ENCODE measurements at regions not wholly inside any gene's neighbourhood (a gene's known extent, or its start where the extent isn't known, plus 50 kb on each side); places are given as distances from the start of the nearest gene placed in this dataset.
"Not testable (repeated sequence)": the region's sequence is repeated elsewhere in the genome, so short reads cannot be mapped to it uniquely, and the experiment has no call there.

DNA sequence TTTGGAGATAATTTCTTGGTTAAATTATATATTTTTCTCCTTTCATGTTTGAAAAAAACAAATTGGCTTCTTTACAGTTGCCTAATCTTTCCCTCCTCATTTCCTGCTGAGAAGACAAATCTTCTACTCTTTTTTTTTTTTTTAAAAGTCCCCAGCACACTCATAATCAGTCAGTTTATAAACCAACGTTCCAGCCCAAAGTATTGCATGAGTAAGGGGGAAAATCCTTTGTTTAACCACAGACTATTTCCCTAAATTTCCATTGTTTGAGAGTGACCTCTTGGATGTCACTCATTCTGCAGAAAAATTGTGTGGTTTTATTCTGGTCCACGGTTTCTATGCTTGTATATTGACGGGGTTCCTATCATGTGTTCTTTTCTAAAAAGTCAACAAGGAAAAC is 55.1 kb upstream of the TLR4 start:
- intact Hi-C loops (cut with DNase I): loop anchor here (5.0 kb wide), 1 partner anchor 53 kb away; the partner anchor contains the start of gene TLR4
- DNase-seq (ENCODE audit: missing footprints) (no peak), ATAC-seq (no peak)

GRCh38 chr9:117644932-117645636 is 59.1 kb upstream of the TLR4 start:
- peak; percentile 54 for ATAC-seq
- intact Hi-C loops (cut with DNase I): loop anchor here (2.0 to 5.0 kb wide), 2 partner anchors 57 to 138 kb away; partner anchors contain the start of gene TLR4
- DNase-seq (ENCODE audit: missing footprints): no peak

DNA sequence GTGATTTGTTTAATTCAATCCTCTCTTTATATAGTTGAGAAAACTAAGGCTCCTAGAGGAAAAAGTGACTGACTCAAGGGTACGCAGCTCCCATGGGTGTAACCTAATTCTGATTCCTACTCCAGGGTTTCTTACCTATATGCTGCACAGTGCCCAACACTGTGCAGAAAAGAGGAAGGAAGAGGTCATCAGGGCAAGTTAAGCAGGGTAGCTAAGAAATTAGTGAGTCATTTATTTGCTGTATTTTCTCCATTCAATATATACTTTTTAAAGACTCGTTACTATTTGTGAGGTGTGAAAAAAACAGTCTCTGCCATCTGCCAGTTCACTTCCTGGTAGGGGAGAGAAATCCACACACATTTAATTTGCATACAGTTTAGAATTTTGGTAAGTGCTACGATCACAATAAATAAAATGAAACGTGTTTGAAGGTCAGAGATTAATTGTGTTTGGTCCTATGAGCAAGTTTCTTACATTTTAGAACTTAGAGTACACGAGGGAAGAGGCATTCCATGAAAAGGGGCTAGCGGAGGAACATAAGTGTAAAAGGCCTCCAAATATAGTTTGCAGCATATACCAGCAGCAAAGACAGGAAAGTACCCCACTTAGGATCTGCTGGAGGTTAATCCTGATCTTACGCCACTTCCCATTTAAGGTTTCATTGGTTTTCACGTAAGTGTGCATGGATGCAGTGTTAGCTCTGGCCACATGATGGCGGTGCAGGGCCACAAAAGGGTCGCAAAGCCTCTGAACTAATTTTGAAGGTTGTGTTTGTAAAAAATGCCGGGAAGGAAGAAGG is 59.9 kb upstream of the TLR4 start:
- peak; percentile 81 for DNase-seq (ENCODE audit: missing footprints)
- ATAC-seq: peak; percentile 72
- intact Hi-C loops (cut with DNase I): loop anchor here (2.0 kb wide), 1 partner anchor 138 kb away; no protein-coding TSS in a partner anchor

DNA sequence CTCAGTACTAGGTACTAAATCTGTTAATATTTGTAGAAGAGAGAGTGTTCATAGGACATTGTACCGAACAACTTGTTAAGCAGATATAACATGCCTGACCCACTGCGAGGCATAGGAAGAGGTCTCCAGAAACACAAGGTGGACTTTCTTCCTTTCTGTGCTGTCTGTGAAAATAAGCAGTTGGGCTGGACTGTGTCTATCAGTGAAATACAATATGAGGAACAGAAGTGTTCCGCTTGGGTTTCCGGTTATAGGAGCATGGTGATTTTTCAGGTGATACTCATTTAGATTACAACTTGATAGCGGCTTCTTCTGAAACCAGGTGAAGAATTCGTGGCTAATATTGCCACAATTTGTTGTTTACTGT is 60.9 kb upstream of the TLR4 start:
- no peak for ATAC-seq
- intact Hi-C loops (cut with DNase I): no loop called here
- DNase-seq (ENCODE audit: missing footprints): no peak

- not testable (repeated sequence) for ATAC-seq; DNase-seq (ENCODE audit: missing footprints)
Measured at GRCh38 chr9:117642571-117643287, 61.5 kb upstream of the TLR4 start.

DNA sequence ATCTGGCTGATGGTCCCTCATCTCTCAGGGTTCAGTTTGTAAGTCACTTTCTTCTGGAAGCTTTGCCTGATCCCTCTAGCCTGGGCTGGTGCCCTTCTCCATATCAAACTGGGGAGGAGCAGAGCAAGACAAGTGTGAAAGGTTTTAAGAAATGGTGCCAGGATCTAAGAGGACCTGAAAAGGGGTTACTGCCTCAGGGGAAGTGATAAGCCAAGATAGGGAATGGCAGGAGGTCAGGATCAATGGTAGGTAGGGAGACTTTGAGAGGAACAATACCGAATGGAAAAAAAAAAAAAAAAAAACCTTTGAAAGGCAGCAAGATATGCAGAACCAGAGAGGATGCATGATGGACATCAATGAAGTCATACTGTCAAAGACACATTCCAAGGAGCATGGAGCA is 67.5 kb upstream of the TLR4 start:
- DNase-seq (ENCODE audit: missing footprints) (no peak), ATAC-seq (no peak)
- intact Hi-C loops (cut with DNase I): no loop called here

More at GRCh38 chr9:117642571-117643287, 61.5 kb upstream of the TLR4 start:
- intact Hi-C loops (cut with DNase I): not testable (repeated sequence)

- no peak for ATAC-seq
- DNase-seq (ENCODE audit: missing footprints): no peak
- intact Hi-C loops (cut with DNase I): no loop called here
Measured at GRCh38 chr9:117625154-117625553, 79.0 kb upstream of the TLR4 start.

DNA sequence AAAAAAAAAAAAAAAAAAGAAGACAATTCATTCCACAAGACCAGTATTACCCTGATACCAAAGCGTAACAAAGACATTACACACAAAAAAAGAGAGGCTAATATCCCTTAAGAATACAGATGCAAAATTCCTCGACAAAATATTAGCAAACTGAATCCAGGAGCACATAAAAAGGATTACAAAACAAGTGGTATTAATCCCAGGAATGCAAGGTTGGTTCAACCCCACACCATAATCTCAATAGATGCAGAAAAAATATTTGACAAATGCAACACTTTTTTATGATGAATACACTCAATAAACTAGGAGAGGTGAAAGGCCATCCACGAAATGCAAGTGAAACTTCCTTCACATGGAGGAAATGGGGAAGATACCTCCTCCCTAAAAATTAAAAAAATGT is 80.1 kb upstream of the TLR4 start:
- intact Hi-C loops (cut with DNase I): no loop called here
- ATAC-seq: no peak

GRCh38 chr9:117622347-117622746 is 81.9 kb upstream of the TLR4 start:
- no peak for ATAC-seq
- DNase-seq (ENCODE audit: missing footprints): no peak
- intact Hi-C loops (cut with DNase I): no loop called here

More for the DNA sequence above, 80.1 kb upstream of the TLR4 start:
- DNase-seq (ENCODE audit: missing footprints): no peak

DNA sequence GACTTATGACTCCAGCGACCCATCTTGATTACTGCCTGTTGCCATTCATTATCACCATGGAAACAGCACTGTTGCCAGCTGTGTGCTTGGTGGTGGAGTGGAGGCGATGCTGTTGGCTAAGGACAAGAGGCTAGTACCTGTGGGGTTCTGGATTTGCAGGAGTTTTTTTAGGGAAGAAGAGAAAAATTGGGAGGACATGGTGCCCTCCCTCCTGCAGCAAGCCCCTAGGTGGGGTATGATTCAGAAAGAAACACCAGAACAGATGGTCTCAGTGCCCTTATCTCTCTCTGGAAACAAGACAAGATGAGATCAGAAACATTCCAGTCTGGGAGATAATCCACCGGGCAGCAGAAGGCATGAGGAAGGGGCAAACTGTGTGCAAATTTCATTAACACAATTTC is 87.8 kb upstream of the TLR4 start:
- DNase-seq (ENCODE audit: missing footprints): no peak
- intact Hi-C loops (cut with DNase I): no loop called here
- no peak for ATAC-seq

- ATAC-seq (no peak), DNase-seq (ENCODE audit: missing footprints) (no peak)
- intact Hi-C loops (cut with DNase I): no loop called here
Measured at GRCh38 chr9:117612317-117612716, 91.9 kb upstream of the TLR4 start.

DNA sequence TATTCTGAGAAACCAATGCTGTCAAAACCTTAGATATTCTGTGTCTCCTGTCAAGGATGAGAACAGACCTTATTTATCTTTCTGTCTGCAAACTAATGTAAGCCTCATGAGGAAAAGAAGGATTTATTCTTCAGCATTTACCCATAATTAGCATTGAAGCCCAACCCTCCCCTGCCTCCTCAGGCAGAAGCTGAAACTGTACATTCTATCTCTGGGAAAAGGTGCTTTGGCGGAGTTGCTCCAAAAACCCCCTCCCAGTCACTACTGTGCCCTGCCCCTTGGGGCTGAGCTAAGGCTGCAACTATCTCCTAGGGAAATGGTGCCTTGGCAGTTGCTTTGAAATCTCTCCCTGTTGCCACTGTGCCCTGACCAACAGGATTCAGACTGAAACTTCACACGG is 106.2 kb upstream of the TLR4 start:
- ATAC-seq: no peak
- intact Hi-C loops (cut with DNase I): no loop called here

DNA sequence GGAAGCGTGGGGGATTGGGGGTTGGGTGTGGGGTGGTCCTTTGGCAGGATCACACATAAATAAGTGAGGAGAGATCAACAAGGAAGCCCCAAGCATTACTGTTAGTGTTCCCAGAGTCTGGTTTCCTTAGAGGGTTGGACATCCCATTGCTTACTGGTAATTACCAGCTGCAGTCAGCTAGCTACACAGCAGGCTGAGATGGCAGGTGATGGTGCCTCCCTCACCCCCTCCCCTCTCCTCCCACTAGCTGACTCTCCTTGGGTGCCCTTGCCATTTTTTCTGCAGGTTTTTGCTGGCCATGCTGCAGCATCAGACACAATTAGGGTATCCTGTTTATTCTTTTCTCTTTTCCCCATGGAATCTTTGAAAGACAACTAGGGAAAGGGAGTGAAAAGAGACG is 107.5 kb upstream of the TLR4 start:
- DNase-seq (ENCODE audit: missing footprints): no peak
- intact Hi-C loops (cut with DNase I): no loop called here
- ATAC-seq: no peak

More for the DNA sequence above, 106.2 kb upstream of the TLR4 start:
- no peak for DNase-seq (ENCODE audit: missing footprints)

DNA sequence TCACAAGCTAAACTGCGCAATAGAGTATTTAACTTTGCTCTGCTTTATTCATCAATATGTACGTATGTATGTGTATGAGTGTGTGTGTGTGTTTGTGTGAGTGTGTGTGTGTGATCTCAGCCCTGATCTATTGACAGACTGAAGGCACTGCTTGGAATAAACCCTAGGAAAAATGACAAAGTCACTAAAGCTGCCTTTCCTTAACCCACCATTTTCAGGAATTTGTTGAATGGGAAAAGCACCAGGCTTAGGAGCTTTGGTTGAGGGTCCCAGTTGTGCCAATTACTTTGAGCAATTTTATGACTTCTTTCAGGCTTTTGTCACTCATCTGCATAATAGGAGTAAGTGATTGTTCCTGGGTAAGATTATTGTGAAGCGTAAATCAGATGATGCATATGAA is 108.6 kb upstream of the TLR4 start:
- intact Hi-C loops (cut with DNase I): no loop called here
- ATAC-seq: no peak
- DNase-seq (ENCODE audit: missing footprints): no peak

- ATAC-seq (no peak), DNase-seq (ENCODE audit: missing footprints) (no peak)
- intact Hi-C loops (cut with DNase I): no loop called here
Measured at GRCh38 chr9:117587263-117587662, 116.9 kb upstream of the TLR4 start.

DNA sequence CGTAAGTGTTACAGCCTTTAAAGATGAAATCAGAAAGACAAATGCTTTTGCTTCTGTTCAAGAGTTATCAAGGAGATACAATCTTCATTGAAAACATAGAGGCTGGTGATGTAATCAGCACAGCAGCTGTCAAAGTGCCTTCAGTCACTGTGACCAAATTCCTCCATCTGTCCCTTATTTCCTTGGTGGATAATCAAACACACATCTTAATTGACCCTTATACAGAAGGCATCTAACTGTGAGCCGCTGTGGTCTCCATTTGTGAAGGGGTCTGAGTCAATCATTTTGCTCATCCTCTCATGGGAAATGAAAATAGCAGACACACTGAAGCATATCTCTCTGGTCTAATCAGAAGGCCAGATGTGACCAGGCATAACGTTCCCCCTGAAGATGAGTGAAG is 130.1 kb upstream of the TLR4 start:
- DNase-seq (ENCODE audit: missing footprints) (no peak), ATAC-seq (no peak)
- intact Hi-C loops (cut with DNase I): no loop called here

DNA sequence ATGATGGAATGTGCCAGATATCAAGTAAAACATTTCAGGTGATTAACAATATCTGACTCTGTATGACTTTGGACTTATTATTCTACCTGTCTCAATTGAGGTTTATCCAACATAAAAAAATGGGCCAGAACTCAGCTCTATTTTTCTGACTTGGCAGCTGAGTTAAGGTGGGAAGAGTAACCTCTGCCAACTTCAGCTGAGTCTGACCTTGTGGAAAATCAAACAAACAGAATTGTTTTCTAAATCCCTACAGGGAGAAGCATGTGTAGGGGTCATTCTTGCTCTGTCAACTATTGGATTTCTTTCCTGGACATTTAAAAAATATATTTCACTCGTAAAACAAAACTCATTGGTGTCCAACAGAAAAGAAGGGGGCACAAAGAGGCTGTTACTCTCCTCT is 139.4 kb upstream of the TLR4 start:
- intact Hi-C loops (cut with DNase I): no loop called here
- ATAC-seq (no peak), DNase-seq (ENCODE audit: missing footprints) (no peak)

DNA sequence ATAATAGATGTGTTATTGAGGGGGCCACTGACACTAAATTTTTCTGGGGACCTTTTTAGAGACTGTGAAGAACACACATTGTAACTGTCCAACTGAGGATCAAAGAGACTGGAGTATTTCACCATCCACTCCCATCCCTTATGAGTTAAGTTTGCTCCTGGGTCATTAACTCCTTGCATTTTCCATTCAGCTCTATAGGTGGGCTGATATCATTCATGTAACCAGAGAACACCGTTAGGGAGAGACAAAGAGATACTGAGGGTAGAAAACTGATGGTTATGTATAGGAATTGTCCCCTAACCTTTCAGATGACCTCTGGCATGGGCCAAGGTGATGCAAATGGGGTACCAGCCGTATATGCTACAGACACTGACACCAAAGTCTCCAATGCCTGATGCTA is 142.4 kb upstream of the TLR4 start:
- intact Hi-C loops (cut with DNase I): no loop called here
- DNase-seq (ENCODE audit: missing footprints) (no peak), ATAC-seq (no peak)

DNA sequence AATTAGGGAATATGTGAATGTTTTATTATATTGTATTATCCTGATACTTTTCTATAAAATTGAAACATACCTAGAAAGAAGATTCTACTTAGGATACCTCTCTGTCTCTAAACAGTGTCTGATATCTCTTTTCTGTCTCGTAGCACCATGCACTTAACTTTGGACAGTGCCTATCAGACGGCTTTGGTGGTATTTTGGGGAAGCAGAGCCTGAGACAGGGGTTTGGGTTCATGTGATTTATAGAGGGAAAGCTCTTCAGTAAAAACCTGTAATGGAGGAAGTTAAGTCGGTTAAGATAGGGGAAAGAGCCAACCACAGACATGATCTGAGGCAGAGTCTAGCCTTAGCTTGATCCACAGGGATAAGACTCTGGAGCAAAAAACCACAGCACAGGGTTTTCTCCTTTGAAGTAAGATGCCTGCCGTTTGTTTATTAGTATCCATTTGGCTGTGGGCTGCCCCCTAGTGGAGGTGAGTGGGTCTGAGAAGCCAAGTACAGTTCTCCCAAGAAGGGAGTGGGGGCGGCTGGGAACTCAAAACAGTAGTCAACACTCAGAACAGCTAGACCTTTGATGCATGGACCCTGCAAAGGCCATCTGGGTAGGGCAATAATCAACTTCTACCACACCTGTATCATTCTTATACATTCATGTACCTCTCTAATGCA is 141.2 kb upstream of the ASTN2 start:
- ATAC-seq (no peak), DNase-seq (ENCODE audit: missing footprints) (no peak)
- intact Hi-C loops (cut with DNase I): no loop called here
